ENCODE measurements at regions not wholly inside any gene's neighbourhood (a gene's known extent, or its start where the extent isn't known, plus 50 kb on each side); places are given as distances from the start of the nearest gene placed in this dataset.

DNA sequence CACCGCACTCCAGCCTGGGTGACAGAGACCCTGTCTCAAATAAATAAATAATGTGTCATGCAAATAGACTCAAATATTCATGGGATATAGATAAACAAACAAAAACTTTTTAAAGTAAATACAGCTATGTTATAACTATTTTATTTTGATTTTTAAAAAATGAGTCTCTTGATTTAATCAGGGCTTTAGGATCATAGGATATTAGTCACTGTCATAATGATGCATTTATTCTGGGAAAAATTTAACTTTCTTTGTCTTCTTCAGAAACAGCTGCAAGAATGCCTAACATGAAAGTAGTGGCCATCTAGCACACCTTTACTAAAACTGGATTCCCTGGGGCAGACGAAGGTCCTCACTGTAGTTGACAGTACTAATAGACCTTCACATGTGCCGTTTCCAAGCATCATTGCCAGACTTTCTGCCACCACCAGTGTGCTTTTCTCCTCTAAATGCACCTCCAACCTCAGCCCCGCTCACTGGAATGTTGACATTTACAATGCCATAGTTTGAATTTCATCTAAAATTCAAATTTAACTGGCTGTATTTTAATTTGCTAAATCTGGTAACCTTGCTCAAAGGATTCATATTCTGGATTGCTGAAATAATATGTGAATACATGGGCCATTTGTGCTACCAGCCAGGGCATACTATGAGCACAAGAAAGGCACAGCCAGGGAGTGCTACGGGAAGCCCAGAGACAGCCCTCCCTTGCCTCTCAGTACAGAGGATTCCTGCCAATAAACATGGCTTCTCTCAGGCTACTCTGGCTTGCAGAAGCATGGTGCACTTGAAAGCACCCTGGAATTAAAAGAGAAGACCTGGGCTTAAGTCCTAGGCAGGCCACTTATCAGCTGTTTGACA lies 63.4 kb upstream of the ADO start:
- TF ChIP-seq, protein P1, sequence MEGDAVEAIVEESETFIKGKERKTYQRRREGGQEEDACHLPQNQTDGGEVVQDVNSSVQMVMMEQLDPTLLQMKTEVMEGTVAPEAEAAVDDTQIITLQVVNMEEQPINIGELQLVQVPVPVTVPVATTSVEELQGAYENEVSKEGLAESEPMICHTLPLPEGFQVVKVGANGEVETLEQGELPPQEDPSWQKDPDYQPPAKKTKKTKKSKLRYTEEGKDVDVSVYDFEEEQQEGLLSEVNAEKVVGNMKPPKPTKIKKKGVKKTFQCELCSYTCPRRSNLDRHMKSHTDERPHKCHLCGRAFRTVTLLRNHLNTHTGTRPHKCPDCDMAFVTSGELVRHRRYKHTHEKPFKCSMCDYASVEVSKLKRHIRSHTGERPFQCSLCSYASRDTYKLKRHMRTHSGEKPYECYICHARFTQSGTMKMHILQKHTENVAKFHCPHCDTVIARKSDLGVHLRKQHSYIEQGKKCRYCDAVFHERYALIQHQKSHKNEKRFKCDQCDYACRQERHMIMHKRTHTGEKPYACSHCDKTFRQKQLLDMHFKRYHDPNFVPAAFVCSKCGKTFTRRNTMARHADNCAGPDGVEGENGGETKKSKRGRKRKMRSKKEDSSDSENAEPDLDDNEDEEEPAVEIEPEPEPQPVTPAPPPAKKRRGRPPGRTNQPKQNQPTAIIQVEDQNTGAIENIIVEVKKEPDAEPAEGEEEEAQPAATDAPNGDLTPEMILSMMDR (IDR thresholded peaks at IDR 0.05): no peak
- no peak for TF ChIP-seq EZH2 (IDR thresholded peaks at IDR 0.05; ENCODE audit: borderline replicate concordance, insufficient read depth, low read depth, low read length, poor library complexity, severe bottlenecking)
